ENCODE measurements at regions not wholly inside any gene's neighbourhood (a gene's known extent, or its start where the extent isn't known, plus 50 kb on each side); places are given as distances from the start of the nearest gene placed in this dataset.
"Not testable (repeated sequence)": the region's sequence is repeated elsewhere in the genome, so short reads cannot be mapped to it uniquely, and the experiment has no call there.

DNA sequence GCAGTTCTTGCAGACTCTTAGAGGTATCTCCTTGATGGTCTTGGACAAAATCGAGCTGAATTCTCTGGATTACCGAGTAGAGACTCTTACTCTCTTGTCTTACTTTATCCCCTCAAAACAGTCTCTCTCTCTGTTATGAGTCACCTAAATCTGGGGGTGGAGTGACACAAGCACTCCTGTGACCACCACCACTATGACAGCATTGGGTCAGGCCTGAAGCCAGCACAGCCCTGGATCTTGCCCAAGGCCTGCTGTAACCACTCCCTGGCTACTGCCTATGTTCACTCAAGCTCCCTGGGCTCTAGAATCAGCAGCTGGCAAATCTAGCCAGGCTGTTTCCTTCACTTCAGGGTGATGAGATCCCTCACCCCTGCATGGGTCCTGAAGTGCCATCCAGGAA, 662.5 kb downstream of the LUZP2 start:
- no peak for DNase-seq (ENCODE audit: low spot score)

- no peak for DNase-seq (ENCODE audit: low spot score)
These were observed 666.6 kb downstream of the LUZP2 start for GRCh38 chr11:25163421-25163820.

DNA sequence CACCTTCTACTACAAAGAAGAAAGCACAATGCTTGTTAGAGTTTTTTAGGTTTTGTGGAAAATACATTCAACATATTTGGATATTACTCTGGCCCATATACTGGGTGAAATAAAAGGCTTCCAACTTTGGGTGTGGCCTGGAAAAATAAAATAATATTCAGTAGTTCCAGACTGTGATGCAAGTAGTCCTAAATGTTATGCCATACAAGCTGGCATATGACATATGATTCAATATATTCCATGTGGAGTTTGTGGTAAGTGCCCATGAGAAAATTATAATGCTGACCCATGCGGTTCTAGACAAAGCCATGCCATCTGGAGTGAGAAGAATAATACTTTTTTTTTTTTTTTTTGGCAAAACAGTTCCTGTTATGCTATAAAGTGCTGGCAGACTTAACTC, 683.3 kb downstream of the LUZP2 start:
- DNase-seq (ENCODE audit: low spot score), result no peak

DNA sequence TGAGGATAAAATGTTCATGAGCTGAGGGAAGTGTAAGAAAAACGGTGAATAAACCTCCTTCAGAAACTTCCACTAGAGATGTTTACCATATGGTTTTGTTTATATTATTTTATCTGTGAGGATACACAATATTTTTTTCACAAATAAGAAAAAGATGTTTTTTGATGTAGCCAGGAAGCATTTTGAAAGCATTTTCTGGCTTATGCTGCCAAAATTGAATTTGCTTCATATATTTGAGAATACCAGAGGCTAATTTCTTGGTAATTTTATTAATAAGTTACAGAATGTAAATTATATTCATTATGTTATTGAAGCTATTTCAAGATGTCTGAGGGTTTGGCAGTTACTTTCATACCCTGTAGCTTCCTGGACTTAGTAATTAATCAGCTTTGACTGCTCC, 686.6 kb downstream of the LUZP2 start:
- DNase-seq (ENCODE audit: low spot score), result no peak

- no peak for DNase-seq (ENCODE audit: low spot score)
These were observed 700.7 kb downstream of the LUZP2 start for GRCh38 chr11:25197515-25197914.

DNA sequence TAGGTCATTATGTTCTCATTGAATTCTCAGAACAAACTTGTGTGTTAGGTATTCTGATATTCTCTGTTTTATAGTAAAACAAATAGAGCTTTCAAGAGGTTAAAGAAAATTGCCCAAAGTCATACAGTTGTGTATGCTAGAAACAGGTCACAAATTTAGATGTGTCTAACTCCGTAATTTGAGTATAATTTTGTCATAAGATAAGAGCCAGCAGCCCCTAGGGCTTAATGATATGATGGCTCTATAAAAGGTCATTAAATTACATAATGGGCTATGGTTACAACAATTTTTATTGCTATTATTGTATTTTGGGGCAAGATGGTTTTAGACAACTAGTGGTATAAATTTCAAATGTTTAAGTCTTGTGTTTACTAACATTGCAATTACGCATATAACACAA, 701.9 kb downstream of the LUZP2 start:
- DNase-seq (ENCODE audit: low spot score), result no peak

DNA sequence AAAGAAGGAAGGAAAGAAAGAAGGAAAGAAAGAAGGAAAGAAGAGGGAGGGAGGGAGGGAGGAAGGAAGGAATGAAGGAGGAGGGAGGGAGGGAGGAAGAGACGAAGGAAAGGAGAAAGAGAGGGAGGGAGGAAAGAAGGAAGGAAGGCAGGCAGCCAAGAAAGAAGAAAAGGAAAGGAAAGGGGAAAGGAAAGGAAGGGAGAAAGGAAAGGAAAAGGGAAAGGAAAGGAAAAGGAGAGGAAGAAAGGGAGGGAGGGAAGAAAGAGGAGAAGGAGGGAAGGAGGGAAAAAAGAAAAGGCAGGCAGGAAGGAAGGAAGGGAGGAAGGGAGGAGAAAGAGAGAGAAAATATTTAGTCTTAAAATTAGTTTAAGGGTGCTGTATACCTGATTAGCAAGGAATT, 704.1 kb downstream of the LUZP2 start:
- DNase-seq (ENCODE audit: low spot score), result no peak

DNA sequence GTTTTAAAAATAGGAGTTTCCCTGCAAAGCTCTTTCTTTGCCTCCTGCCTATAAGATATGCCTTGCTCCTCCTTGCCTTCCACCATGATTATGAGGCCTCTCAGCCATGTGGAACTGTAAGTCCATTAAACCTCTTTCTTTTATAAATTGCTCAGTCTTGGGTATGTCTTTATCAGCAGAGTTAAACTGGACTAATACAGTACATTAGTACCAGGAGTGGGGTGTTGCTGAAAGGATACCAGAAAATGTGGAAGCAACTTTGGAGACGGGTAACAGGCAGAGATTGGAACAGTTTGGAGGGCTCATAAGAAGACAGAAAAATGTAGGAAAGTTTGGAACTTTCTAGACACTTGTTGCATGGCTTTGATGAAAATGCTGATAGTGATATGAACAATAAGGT, 709.9 kb downstream of the LUZP2 start:
- DNase-seq (ENCODE audit: low spot score), result no peak

- DNase-seq (ENCODE audit: low spot score), result no peak
These were observed 714.9 kb downstream of the LUZP2 start for GRCh38 chr11:25211635-25212254.

GRCh38 chr11:25214535-25215176, 717.8 kb downstream of the LUZP2 start:
- no peak for DNase-seq (ENCODE audit: low spot score)

DNA sequence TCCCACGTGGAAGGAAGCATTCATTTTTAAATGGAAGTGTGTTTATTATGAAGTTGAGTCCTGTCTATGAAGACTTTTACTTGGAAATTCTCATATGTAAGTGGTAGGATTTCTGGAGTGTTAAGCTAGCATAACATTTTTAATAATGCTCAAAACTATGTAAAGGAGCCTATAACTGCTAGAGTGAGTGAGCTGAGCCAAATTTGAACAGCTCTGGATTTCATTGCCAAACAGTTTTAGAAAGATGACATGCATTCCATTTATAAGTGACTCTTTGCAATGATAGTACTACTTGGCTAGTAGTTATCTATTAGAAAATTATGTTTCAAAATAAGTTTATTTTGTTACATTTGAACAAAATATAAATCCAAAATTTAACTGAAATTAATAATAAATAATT, 721.2 kb downstream of the LUZP2 start:
- DNase-seq (ENCODE audit: low spot score), result no peak

DNA sequence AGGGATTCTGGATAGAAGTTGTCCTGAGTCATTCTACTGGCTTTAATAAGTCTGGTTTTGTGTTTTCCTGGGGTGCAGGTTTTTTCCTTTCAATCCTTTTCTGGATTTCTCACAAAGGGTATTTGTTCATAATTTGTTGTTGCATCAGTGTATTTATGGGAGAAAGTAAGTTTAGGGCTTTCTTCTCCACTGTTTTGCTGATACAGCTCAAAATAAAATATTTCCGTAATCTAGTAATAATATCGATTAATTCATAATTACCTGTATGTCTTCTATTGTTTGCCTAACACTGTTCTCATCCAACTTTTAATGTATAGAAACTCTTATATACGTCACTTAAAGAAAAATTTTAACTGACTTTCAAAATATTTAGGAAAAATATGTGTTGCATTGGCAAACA, 728.2 kb downstream of the LUZP2 start:
- DNase-seq (ENCODE audit: low spot score), result no peak

- no peak for DNase-seq (ENCODE audit: low spot score)
These were observed 746.1 kb downstream of the LUZP2 start for GRCh38 chr11:25242928-25243327.

- DNase-seq (ENCODE audit: low spot score), result no peak
These were observed 747.3 kb downstream of the LUZP2 start for GRCh38 chr11:25244126-25244525.

DNA sequence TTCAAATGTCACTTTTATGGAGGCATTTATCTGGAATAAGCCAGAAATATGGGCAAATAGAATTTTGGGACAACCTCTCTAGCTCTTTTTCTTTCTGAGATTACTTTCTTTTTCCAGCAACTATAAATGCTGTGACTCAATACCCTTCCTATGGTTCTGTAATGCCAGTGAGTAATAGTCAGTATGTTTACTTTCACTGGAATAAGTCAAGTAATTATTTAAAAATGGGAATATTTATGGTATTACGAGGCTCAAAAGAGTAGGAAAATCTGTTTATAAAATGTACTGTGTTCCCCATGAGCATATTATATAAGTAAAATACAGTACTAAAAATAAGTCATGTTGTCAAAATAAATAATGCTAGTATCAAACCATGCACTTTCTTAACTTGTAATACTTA, 750.5 kb downstream of the LUZP2 start:
- DNase-seq (ENCODE audit: low spot score), result no peak

GRCh38 chr11:25252854-25253253, 756.0 kb downstream of the LUZP2 start:
- no peak for DNase-seq (ENCODE audit: low spot score)

- DNase-seq (ENCODE audit: low spot score), result not testable (repeated sequence)
These were observed 767.0 kb downstream of the LUZP2 start for GRCh38 chr11:25263861-25264260.

GRCh38 chr11:25271301-25271700, 774.4 kb downstream of the LUZP2 start:
- no peak for DNase-seq (ENCODE audit: low spot score)

- no peak for DNase-seq (ENCODE audit: low spot score)
These were observed 775.4 kb downstream of the LUZP2 start for GRCh38 chr11:25272214-25272613.

DNA sequence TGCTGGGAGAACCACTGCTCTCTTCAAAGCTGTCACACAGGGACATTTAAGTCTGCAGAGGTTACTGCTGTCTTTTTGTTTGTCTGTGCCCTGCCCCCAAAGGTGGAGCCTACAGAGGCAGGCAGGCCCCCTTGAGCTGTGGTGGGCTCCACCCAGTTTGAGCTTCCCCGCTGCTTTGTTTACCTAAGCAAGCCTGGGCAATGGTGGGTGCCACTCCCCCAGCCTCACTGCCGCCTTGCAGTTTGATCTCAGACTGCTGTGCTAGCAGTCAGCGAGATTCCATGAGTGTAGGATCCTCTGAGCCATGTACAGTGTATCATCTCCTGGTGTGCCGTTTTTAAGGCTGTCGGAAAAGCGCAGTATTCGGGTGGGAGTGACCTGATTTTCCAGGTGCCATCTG, 784.0 kb downstream of the LUZP2 start:
- not testable (repeated sequence) for DNase-seq (ENCODE audit: low spot score)

DNA sequence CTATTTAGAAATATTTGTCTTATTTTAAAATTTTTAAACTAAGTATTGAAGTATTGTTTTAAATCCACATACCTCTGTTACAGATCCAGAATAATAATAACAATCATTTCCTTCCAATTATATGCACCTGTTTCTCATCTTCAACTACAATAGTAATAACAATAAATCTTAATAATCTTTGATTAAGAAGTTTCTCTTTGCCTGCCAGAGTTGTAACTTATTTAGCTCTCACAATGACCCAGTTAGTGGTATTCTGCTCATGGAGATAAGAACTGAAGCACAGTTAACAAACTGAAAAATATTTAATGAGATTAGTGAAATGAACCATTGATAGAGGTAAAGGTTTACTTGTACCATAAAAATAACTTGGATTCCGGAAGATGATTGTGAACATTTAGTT, 796.3 kb downstream of the LUZP2 start:
- no peak for DNase-seq (ENCODE audit: low spot score)

DNA sequence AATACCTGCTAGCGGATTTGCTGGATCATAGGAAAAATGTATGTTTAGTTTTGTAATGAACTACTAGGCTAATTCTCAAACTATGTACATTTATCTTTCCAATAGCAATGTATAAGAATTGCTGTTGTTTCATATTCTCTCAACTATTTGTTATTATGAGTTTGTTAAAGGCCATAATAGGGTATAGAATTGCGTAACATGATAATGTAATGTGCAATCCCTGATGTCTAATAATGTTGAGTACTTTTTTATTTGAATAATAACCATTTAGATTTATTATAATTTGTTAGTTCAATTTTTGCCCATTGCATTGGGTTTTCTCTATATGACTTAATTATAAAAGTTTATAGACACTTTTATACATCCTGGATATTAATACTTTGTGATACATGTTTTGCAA, 801.6 kb downstream of the LUZP2 start:
- no peak for DNase-seq (ENCODE audit: low spot score)

- no peak for DNase-seq (ENCODE audit: low spot score)
These were observed 813.0 kb downstream of the LUZP2 start for GRCh38 chr11:25309818-25310217.

GRCh38 chr11:25317216-25317615, 820.4 kb downstream of the LUZP2 start:
- DNase-seq (ENCODE audit: low spot score), result no peak
